GM18858 (cell line): ENCODE measurements at regions not wholly inside any gene's neighbourhood (a gene's known extent, or its start where the extent isn't known, plus 50 kb on each side); places are given as distances from the start of the nearest gene placed in this dataset.

Experiments
- ATAC-seq: cut with Tn5 transposase; IDR thresholded peaks from one replicate; pipeline ENCODE4 v1.9.1; 2021; ENCODE audit not compliant: unreplicated experiment

- no peak for ATAC-seq
These were observed 390.0 kb upstream of the NOVA1 start for GRCh38 chr14:26987744-26988363.

- no peak for ATAC-seq
These were observed 393.1 kb upstream of the NOVA1 start for GRCh38 chr14:26990946-26991345.

- no peak for ATAC-seq
These were observed 394.7 kb upstream of the NOVA1 start for GRCh38 chr14:26992403-26993115.

GRCh38 chr14:26993556-26993955 is 395.7 kb upstream of the NOVA1 start:
- ATAC-seq, result no peak

- no peak for ATAC-seq
These were observed 397.5 kb upstream of the NOVA1 start for GRCh38 chr14:26995301-26995700.

- no peak for ATAC-seq
These were observed 398.4 kb upstream of the NOVA1 start for GRCh38 chr14:26996246-26996645.

- no peak for ATAC-seq
These were observed 404.3 kb upstream of the NOVA1 start for GRCh38 chr14:27002179-27002578.

GRCh38 chr14:27006570-27006969 is 408.7 kb upstream of the NOVA1 start:
- no peak for ATAC-seq

- no peak for ATAC-seq
These were observed 410.4 kb upstream of the NOVA1 start for GRCh38 chr14:27008187-27008586.

GRCh38 chr14:27012641-27013040 is 414.8 kb upstream of the NOVA1 start:
- ATAC-seq, result no peak

GRCh38 chr14:27013678-27014077 is 415.8 kb upstream of the NOVA1 start:
- ATAC-seq, result no peak

- no peak for ATAC-seq
These were observed 417.2 kb upstream of the NOVA1 start for GRCh38 chr14:27015065-27015464.

- no peak for ATAC-seq
These were observed 427.8 kb upstream of the NOVA1 start for GRCh38 chr14:27025648-27026047.

- ATAC-seq, result no peak
These were observed 428.3 kb upstream of the NOVA1 start for GRCh38 chr14:27026097-27026496.

- ATAC-seq, result no peak
These were observed 442.7 kb upstream of the NOVA1 start for GRCh38 chr14:27040552-27040951.

- ATAC-seq, result no peak
These were observed 451.9 kb upstream of the NOVA1 start for GRCh38 chr14:27049701-27050100.

- no peak for ATAC-seq
These were observed 452.4 kb upstream of the NOVA1 start for GRCh38 chr14:27050208-27050607.

- ATAC-seq, result no peak
These were observed 458.8 kb upstream of the NOVA1 start for GRCh38 chr14:27056586-27056985.

GRCh38 chr14:27061299-27061698 is 463.5 kb upstream of the NOVA1 start:
- ATAC-seq, result no peak

GRCh38 chr14:27063959-27064358 is 466.1 kb upstream of the NOVA1 start:
- ATAC-seq, result no peak

GRCh38 chr14:27065886-27066285 is 468.1 kb upstream of the NOVA1 start:
- ATAC-seq, result no peak

- no peak for ATAC-seq
These were observed 470.1 kb upstream of the NOVA1 start for GRCh38 chr14:27067961-27068360.

- no peak for ATAC-seq
These were observed 474.8 kb upstream of the NOVA1 start for GRCh38 chr14:27072589-27072988.
